Sigmoid colon (tissue), 4 donors: ENCODE measurements at regions not wholly inside any gene's neighbourhood (a gene's known extent, or its start where the extent isn't known, plus 50 kb on each side); places are given as distances from the start of the nearest gene placed in this dataset.

ENCODE experiments used
- EP300 ChIP-seq, 4 donors: sonication (generic); formaldehyde crosslinking; IDR thresholded peaks; one replicate each; pipeline ENCODE4 v1.6.1; 2017; ENCODE audit warnings: antibody characterized with exemption in 4 of 4
- POLR2A ChIP-seq, 2 donors: fragments of 450-650 bp; IDR thresholded peaks; one replicate each; pipeline ENCODE4 v1.6.1; 2016; ENCODE audit warnings: antibody characterized with exemption in 2 of 2, mild to moderate bottlenecking in 2 of 2, moderate library complexity in 2 of 2
- TF ChIP-seq, protein P1 (sequence below), 4 experiments: fragments of 450-650 bp in 3 of 4; fragments of 200-600 bp in 1 of 4; IDR thresholded peaks; one replicate each; pipeline ENCODE4 v1.5.1; 2016 to 2019; ENCODE audit warnings: antibody characterized with exemption in 4 of 4, mild to moderate bottlenecking in 3 of 4, moderate library complexity in 2 of 4

DNA sequence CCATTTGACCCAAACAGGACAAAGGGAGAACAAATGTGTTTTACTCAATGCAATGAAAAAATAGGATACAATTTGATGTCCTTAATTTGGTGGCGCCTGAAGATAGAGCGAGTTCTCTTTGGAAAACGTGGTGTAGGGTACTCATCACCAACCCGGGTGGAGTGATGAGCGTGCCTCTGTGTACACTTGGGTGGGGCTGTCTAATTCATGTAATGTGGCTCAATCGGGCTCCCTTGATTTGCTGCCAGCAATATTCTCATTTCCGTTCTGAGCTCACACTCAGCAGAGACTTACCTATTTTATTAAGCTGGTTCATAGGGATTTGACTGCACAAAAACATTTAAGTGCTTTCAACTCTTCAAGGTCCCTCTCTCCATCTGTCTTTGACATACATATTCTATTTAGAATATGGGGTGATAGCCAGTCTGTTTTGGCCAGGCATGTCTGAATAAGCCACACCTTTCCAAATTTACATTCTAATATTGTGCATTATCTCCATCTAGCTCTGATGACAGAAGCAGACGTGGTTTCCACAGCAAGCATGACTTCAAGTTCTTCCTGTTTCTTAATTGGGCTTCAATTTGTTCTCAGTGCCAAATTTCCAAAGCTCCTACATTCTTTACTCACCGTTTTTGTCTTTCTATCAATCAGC, 162.5 kb downstream of the IRX2 start:
- TF ChIP-seq, protein P1, sequence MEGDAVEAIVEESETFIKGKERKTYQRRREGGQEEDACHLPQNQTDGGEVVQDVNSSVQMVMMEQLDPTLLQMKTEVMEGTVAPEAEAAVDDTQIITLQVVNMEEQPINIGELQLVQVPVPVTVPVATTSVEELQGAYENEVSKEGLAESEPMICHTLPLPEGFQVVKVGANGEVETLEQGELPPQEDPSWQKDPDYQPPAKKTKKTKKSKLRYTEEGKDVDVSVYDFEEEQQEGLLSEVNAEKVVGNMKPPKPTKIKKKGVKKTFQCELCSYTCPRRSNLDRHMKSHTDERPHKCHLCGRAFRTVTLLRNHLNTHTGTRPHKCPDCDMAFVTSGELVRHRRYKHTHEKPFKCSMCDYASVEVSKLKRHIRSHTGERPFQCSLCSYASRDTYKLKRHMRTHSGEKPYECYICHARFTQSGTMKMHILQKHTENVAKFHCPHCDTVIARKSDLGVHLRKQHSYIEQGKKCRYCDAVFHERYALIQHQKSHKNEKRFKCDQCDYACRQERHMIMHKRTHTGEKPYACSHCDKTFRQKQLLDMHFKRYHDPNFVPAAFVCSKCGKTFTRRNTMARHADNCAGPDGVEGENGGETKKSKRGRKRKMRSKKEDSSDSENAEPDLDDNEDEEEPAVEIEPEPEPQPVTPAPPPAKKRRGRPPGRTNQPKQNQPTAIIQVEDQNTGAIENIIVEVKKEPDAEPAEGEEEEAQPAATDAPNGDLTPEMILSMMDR (IDR thresholded peaks at IDR 0.05) = no peak
- no peak for TF ChIP-seq POLR2A (IDR thresholded peaks at IDR 0.05)
- no peak for TF ChIP-seq EP300 (IDR thresholded peaks at IDR 0.05)
